ENCODE measurements at regions not wholly inside any gene's neighbourhood (a gene's known extent, or its start where the extent isn't known, plus 50 kb on each side); places are given as distances from the start of the nearest gene placed in this dataset.

- no peak for TF ChIP-seq GATA2 (IDR thresholded peaks at IDR 0.05; ENCODE audit: low read depth, low read length)
- no peak for TF ChIP-seq GATA3 (IDR thresholded peaks at IDR 0.05; ENCODE audit: low read depth, low read length)
Observed at GRCh38 chr6:103874575-103874974, 985.1 kb downstream of the HACE1 start.

All from SH-SY5Y (cell line).